T47D (cell line): ENCODE measurements at regions not wholly inside any gene's neighbourhood (a gene's known extent, or its start where the extent isn't known, plus 50 kb on each side); places are given as distances from the start of the nearest gene placed in this dataset.

Experiments
- DNase-seq, 2 experiments: peaks; one replicate each; pipeline versions ENCODE4 v3.0.0 to v3.0.0-alpha.2; 2011 to 2012; ENCODE audit warnings: low read depth in 1 of 2, low spot score in 1 of 2
- JUND ChIP-seq: IDR thresholded peaks from 2 replicates; pipeline ENCODE4 v1.6.1; 2012; ENCODE audit warnings: low read depth
- in situ Hi-C: cut with HindIII; loops from 2 replicates; pipeline ENCODE4 v1.10.0; 2016; ENCODE audit warnings: low sequenced_read_pairs, low pct_unique_long_range_greater_than_20kb

DNA sequence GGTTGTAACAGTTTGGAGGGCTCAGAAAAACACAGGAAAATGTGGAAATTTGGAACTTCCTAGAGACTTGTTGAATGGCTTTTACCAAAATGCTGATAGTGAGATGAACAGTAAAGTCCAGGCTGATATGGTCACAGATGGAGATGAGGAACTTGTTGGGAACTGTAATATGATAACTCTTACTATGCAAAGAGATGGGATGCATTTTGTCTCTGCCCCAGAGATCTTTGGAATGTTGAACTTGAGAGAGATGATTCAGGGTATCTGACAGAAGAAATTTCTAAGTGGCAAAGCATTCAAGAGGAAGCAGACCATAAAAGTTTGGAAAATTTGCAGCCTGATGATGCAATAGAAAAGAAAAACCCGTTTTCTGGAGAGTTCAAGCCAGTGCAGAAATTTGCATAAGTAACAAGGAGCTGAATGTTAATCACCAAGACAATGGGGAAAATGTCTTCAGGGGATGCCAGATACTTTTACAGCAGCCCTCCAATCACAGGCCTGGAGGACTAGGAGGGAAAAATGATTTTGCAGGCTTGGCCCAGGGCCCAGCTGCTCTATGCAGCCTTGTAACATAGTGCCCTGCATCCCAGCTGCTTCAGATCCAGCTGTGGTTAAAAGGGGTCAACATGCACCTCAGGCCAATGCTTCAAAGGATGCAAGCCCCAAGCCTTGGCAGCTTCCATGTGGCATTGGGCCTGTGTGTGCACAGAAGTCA, 572.7 kb upstream of the ATP2B1 start:
- DNase-seq = no peak
- in situ Hi-C loops = no loop called here

DNA sequence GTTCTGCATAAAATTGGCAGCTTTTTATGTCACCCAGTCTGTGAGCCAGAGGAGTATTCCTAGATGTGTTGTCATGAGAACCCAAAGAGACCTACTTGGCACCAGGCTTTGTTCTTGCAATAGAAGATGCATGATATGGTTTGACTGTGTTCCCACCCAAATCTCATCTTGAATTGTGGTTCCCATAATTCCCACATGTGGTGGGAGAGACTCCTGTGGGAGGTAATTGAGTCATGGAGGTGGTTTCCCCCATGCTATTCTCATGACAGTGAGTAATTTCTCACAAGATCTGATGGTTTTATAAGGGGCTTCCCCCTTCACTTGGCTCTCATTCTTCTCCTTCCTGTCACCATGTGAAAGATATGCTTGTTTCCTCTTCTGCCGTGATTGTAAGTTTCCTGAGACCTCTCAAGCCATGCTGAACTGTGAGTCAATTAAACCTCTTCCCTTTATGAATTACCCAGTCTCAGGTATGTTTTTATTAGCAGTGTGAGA, 572.0 kb upstream of the ATP2B1 start:
- in situ Hi-C loops = no loop called here

More for the DNA sequence above, 572.7 kb upstream of the ATP2B1 start:
- TF ChIP-seq JUND = no peak

DNA sequence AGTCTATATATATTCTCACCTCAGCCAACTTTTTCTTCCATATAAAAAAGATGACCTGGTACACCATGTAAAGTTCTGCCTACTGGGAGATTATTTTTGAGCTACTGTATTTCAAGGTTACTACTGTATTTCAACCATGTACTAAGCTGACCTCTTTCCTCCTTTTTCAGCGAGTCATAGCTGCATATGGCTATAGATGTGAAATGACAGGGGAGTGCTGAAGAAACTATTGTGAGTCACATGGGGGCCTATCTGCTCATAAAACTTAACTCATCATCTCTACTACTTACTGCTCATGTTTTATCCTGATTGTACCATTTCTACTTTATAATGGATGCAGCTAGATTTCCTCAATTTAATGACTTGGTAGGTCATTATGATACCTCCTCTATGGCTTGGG, 571.4 kb upstream of the ATP2B1 start:
- no peak for TF ChIP-seq JUND
- in situ Hi-C loops = no loop called here

More for the DNA sequence above, 572.0 kb upstream of the ATP2B1 start:
- DNase-seq = no peak
- TF ChIP-seq JUND = no peak

DNA sequence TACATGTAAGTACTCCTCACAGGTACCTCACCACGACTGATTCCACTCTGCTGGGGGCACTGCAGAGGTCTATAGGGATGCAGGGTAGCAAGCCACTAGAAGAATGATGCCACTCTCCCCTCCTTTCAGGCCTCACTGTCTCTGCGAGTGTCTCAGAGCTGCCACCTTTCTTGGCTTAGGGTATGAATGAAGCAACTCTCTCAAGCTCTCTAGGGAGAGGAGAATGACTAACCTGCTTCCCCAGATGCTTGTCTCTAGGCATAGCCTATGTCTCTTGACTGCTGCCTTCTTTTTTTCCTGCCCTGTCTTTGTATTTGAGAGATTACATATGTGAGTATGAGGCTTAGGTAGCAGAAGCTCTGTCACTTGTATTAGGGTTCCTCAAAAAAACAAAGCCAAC, 566.5 kb upstream of the ATP2B1 start:
- peak in 1 of 2 experiments; percentile 14 for DNase-seq
- in situ Hi-C loops = no loop called here
- TF ChIP-seq JUND = no peak

More for the DNA sequence above, 571.4 kb upstream of the ATP2B1 start:
- DNase-seq = no peak

DNA sequence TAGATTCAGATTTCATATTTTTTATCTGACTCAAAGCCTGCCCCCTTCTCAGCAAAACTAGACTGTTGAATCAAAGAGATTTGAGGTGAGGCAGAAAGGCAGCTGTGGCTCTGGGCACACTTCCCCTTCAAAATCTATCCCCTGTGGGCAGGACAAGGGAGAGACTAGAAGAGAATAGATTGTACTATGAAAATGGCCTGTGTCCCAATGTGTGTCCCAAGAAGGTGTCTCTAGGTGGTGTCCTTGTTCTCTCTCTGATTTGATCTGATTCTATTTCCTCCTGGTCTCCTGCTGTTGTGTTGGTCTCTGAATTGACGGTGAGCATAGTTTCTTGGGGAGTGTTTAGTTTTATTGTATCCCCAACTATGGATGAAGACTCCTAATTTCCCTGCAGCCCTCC, 565.8 kb upstream of the ATP2B1 start:
- TF ChIP-seq JUND = no peak
- peak; percentile 20 to 65 for DNase-seq
- in situ Hi-C loops = no loop called here

DNA sequence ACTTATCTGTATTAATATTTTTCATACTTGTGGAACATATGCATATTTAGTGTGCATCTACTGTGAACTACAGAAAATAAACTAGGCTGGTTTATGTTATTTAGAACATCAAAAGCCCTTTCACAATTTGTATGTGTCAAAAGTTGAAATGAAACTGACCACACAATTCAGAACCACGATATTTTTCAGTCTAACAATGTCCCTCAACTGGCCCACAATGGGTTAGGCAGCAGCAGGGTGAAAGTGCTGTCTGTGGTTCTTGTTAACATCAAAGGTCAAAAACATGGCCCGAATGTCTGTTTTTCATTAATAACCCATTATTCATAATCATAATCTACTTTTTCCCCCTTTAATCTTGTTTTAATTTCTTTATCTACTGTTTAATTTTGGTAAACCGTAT, 559.9 kb upstream of the ATP2B1 start:
- no peak for DNase-seq
- in situ Hi-C loops = no loop called here
- TF ChIP-seq JUND = no peak

DNA sequence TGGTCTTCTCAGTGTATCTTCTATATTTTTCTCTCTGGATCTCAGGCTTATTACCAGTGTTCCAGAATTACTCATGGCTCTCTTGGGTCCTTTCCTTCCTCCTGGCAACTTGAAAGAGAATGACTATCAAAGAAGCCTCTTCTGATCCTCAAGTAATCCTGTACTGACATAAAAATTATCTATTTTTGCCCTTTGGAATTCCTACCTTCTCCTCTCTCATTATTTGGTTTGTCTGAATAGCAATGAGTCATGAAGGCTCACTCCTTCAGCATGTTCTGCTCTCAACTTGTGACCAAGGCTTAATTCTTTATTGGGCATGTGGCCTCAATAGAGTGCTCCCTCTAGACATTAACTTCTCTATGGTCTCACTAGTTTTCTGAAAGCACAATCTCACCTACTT, 553.6 kb upstream of the ATP2B1 start:
- in situ Hi-C loops = no loop called here
- TF ChIP-seq JUND = no peak
- DNase-seq = no peak

DNA sequence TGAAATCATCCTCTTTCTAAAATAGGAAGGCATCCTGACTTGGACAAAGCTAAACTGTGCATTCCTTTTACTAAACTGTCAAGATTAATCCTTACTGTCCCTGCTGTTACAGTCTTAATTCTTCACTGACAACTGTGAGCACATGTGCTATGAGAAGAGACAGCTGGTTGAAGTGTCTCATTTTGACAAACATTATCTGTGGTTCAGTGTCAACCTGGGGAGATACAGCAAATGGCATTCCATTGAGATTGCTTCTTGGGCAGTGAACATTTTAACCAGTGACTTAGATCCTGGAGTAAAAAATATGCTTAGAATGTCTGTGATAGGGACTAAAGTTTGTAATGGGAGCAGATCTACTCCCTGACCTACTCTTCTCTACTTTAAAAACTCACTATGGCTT, 552.6 kb upstream of the ATP2B1 start:
- TF ChIP-seq JUND = no peak
- in situ Hi-C loops = no loop called here
- DNase-seq = no peak

DNA sequence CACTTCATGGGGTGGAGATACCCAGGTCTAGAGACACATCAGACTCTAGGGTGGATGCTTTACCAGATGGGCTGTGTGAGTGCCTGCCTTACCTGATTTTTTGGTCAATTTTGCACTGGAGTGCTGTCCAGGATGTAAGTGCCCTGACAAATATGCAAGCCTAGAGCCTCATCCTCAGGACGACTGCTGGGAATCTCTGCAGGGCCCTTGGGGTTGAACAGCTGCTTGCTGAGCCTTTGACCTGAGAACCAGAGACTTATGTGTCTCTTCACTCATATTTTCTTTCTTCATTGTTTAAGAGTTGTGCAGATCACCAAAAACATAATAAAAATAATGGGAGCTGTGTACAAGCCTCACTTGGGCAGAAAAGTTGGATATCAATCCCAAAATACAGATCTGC, 551.5 kb upstream of the ATP2B1 start:
- in situ Hi-C loops = no loop called here
- no peak for TF ChIP-seq JUND

DNA sequence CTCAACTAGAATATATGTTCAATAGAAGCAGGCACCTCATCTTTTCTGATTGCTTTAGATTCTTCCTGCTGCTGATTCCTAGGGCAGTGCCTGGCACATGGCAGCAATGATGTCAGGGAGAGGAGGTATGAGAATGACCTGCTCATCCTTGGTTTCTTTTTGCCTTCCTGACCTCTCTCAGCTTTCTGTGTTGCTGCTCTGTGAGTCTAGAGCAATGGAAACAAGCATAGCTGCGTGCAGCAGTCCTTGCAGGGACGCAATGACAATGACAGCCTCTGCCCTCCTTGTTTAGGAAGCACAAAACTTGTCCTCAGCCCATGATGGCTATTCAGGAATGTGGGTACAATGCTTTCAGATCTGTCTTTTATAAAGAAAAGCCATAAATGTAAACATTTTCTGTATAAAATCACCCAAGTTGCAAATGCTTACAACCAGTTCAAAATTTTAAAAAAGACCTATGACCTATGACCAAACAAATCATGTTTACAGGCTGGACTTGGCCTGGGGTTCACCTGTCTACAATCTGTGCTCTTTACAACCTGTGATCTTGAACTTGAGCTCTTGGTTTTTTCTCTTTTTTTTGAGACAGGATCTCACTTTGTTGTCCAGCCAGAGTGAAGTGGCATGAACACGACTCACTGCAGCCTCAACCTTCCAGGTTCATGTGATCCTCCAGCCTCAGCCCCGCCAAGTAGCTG, 549.4 kb upstream of the ATP2B1 start:
- DNase-seq = no peak
- in situ Hi-C loops = no loop called here
- TF ChIP-seq JUND = no peak

More for the DNA sequence above, 551.5 kb upstream of the ATP2B1 start:
- no peak for DNase-seq

DNA sequence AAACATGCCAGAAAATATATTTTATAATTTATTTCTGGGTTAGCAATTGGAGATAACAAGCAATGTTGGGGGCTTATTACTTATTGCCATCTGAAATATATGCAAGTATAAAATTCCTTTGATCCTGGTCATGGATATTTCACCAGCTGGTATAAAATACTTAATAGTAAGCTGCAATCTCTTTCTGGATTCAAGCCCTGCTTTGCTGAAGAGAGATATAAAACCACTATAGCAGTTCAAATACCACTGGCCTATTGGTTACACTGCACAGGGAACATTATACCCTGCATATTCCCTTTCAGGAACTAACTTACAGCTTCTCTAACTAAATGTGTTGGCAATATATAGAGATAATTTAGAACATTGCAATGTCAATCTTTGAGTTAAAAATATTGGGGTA, 546.2 kb upstream of the ATP2B1 start:
- DNase-seq = no peak
- in situ Hi-C loops = no loop called here
- no peak for TF ChIP-seq JUND

DNA sequence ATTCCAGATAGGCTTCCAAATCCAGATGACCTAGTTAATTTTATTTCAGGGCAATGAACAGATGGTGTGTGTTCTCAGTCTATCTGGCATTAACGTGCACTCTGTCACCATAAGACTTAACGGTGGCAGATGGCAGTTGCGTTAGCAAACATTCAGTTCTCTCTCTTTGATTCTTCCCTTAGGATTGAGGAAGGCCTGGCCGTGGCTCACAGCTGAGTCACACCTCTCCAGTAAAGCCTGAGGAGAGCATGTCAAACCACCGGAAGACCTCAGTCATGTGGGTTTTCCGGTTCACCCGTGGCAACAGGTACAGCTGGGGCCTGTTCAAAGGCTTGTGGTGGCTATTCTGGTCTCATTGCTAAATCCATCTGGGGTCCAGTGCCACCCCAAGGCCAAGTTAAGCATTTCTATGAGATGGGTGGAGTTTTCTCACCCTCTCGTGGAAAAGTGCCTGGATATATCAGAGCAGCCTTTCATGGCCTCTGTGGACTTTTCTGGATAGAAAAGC, 545.1 kb upstream of the ATP2B1 start:
- TF ChIP-seq JUND = no peak
- peak in 1 of 2 experiments; percentile 38 for DNase-seq
- in situ Hi-C loops = no loop called here

DNA sequence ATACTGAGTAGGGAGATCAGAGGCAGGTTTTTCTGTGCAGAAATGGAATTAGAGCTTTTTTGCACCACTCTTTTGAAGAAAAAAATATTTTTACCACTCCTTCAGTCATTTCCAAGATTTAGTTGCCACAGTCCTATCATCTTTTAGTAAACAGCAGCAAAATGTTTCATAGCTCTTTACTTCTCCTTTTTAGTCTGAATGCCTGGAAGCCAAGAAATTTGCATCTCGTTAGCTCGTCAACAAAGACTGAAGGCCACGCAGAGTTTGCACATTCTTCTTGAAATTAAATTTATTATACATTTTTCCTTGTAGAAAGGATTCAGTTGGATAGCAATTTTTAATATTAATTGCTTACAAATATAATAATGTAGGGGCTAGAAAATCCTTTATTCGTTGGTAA, 544.5 kb upstream of the ATP2B1 start:
- DNase-seq = no peak
- in situ Hi-C loops = no loop called here
- TF ChIP-seq JUND = no peak
